ENCODE measurements at regions not wholly inside any gene's neighbourhood (a gene's known extent, or its start where the extent isn't known, plus 50 kb on each side); places are given as distances from the start of the nearest gene placed in this dataset.

- no peak for TF ChIP-seq CTCF (conservative IDR thresholded peaks at IDR 0.05; ENCODE audit: low read length)
- DNase-seq (ENCODE audit: low read depth), result no peak
- H3K4me3 ChIP-seq (ENCODE audit: low read length), result no peak overlapping the region
Observed at GRCh38 chr3:6803619-6804018, 57.3 kb upstream of the GRM7 start.

- no peak for DNase-seq (ENCODE audit: low read depth)
- no peak overlapping the region for H3K4me3 ChIP-seq (ENCODE audit: low read length)
- TF ChIP-seq CTCF (conservative IDR thresholded peaks at IDR 0.05; ENCODE audit: low read length), result no peak
Observed at GRCh38 chr3:6805236-6805635, 55.7 kb upstream of the GRM7 start.

- DNase-seq (ENCODE audit: low read depth), result no peak
- TF ChIP-seq CTCF (conservative IDR thresholded peaks at IDR 0.05; ENCODE audit: low read length), result no peak
- H3K4me3 ChIP-seq (ENCODE audit: low read length), result no peak overlapping the region
Observed at GRCh38 chr3:6806991-6807390, 53.9 kb upstream of the GRM7 start.

- DNase-seq (ENCODE audit: low read depth), result no peak
- H3K4me3 ChIP-seq (ENCODE audit: low read length), result no peak overlapping the region
- no peak for TF ChIP-seq CTCF (conservative IDR thresholded peaks at IDR 0.05; ENCODE audit: low read length)
Observed at GRCh38 chr3:6807967-6808588, 52.8 kb upstream of the GRM7 start.

GRCh38 chr3:6809349-6809748 lies 51.6 kb upstream of the GRM7 start:
- no peak for TF ChIP-seq CTCF (conservative IDR thresholded peaks at IDR 0.05; ENCODE audit: low read length)
- DNase-seq (ENCODE audit: low read depth), result no peak
- H3K4me3 ChIP-seq (ENCODE audit: low read length), result no peak overlapping the region

Data from AG10803 (cell line).